ENCODE measurements at regions not wholly inside any gene's neighbourhood (a gene's known extent, or its start where the extent isn't known, plus 50 kb on each side); places are given as distances from the start of the nearest gene placed in this dataset.

DNA sequence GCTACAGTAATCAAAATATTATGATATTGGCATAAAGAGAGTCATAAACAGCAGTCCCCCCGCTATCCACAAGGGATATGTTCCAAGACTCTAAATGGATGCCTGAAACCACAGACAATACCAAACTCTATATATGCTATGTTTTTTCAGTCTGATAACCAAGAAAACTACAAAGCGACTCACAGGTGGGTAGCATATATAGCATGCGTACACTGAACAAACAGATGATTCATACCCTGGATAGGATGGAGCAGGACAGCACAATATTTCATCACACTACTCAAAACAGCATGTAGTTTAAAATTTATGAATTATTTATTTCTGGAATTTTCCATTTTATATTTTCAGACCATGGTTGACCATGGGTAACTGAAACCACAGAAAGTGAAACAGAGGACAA, 87.0 kb upstream of the PPP2R3A start:
- Histone ChIP-seq H3K27ac (ENCODE audit: low read depth in 1 of 2, low read length in 2 of 2) (no peak overlapping the region), H3K4me1 (ENCODE audit: control insufficient read depth in 1 of 2, insufficient read depth in 2 of 2, low read length in 2 of 2) (no peaks in the 10 kb centered on the region), H4K20me1 (ENCODE audit: insufficient read depth, low read length) (no peaks in the 10 kb centered on the region), H3K79me2 (ENCODE audit: insufficient read depth, low read length) (no peaks in the 10 kb centered on the region), H3K4me3 (replicated peaks in 1 of 3; ENCODE audit: low read depth in 2 of 3, low read length in 3 of 3) (no peak overlapping the region), H3K27me3 (ENCODE audit: control insufficient read depth in 2 of 2, insufficient read depth in 2 of 2, low read length in 2 of 2) (no peaks in the 10 kb centered on the region), H2AFZ (ENCODE audit: insufficient read depth, low read depth, low read length, poor library complexity, severe bottlenecking) (no peak overlapping the region), H3K4me2 (replicated peaks; ENCODE audit: extremely low read depth, low read length, poor library complexity, severe bottlenecking) (no peak overlapping the region), H3K9me3 (replicated peaks in 1 of 2; ENCODE audit: control insufficient read depth in 1 of 2, insufficient read depth in 1 of 2, low read length in 2 of 2) (peaks cover 3 to 5% of the 10 kb centered on the region in 2 donors), H3K9ac (ENCODE audit: insufficient read depth, low read length, poor library complexity, severe bottlenecking) (no peak overlapping the region), H3K36me3 (replicated peaks in 1 of 2; ENCODE audit: control insufficient read depth in 1 of 2, insufficient read depth in 2 of 2, low read length in 2 of 2) (no peaks in the 10 kb centered on the region)
- WGBS (ENCODE audit: insufficient coverage): no CpG with 5 or more reads among the region's 3 CpGs
- peaks cover 3 to 15% (median 5%) of the 10 kb centered on the region in 7 donors for H3K9me3 Mint-ChIP-seq
- no peak overlapping the region for H3K4me3 Mint-ChIP-seq
- H3K27ac Mint-ChIP-seq: no peak overlapping the region
- H3K36me3 Mint-ChIP-seq: no peaks in the 10 kb centered on the region
- no peaks in the 10 kb centered on the region for H3K4me1 Mint-ChIP-seq
- DNase-seq: no peak
- intact Hi-C loops (cut with micrococcal nuclease): no loop called here
- TF ChIP-seq CTCF (IDR thresholded peaks at IDR 0.05): no peak
- peaks cover 0 to 4% (median 1%) of the 10 kb centered on the region in 3 donors for H3K27me3 Mint-ChIP-seq (ENCODE audit: low read depth in 3 of 3)

DNA sequence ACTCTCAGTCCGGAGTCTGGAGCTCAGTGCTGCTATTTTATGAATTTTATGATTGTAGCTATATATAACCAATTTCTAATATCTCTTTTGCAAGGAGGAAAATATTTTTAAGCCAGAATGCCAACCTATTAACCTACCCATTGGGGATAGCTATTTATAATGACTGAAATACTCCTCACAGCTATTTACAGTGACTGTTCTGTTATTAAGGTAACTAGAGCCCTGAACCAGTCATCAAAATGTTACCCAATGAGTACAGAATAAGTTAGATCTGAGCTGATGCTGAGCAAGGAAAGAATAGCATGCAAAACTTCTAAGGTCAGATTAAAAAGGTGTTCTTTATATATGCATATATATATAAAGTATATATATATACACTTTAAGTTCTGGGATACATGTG, 79.6 kb upstream of the PPP2R3A start:
- no peak overlapping the region for H3K27ac ChIP-seq (ENCODE audit: low read depth in 1 of 2, low read length in 2 of 2)
- H3K4me2 ChIP-seq (replicated peaks; ENCODE audit: extremely low read depth, low read length, poor library complexity, severe bottlenecking): no peak overlapping the region
- no peak overlapping the region for H3K9ac ChIP-seq (ENCODE audit: insufficient read depth, low read length, poor library complexity, severe bottlenecking)
- Mint-ChIP-seq H3K4me3 (no peak overlapping the region), H3K27me3 (ENCODE audit: low read depth in 3 of 3) (peaks cover 0 to 2% (median 1%) of the 10 kb centered on the region in 3 donors), H3K9me3 (peaks cover 0 to 6% (median 2%) of the 10 kb centered on the region in 7 donors), H3K4me1 (no peaks in the 10 kb centered on the region), H3K27ac (no peak overlapping the region), H3K36me3 (no peaks in the 10 kb centered on the region)
- no CpG with 5 or more reads among the region's 1 CpG for WGBS (ENCODE audit: insufficient coverage)
- H2AFZ ChIP-seq (ENCODE audit: insufficient read depth, low read depth, low read length, poor library complexity, severe bottlenecking): no peak overlapping the region
- no peak overlapping the region for H3K4me3 ChIP-seq (replicated peaks in 1 of 3; ENCODE audit: low read depth in 2 of 3, low read length in 3 of 3)
- TF ChIP-seq CTCF (IDR thresholded peaks at IDR 0.05): no peak
- H3K79me2 ChIP-seq (ENCODE audit: insufficient read depth, low read length): no peaks in the 10 kb centered on the region
- no peaks in the 10 kb centered on the region for H3K4me1 ChIP-seq (ENCODE audit: control insufficient read depth in 1 of 2, insufficient read depth in 2 of 2, low read length in 2 of 2)
- intact Hi-C loops (cut with micrococcal nuclease): no loop called here
- no peak for DNase-seq
- no peaks in the 10 kb centered on the region for H4K20me1 ChIP-seq (ENCODE audit: insufficient read depth, low read length)
- no peaks in the 10 kb centered on the region for H3K36me3 ChIP-seq (replicated peaks in 1 of 2; ENCODE audit: control insufficient read depth in 1 of 2, insufficient read depth in 2 of 2, low read length in 2 of 2)
- no peaks in the 10 kb centered on the region for H3K9me3 ChIP-seq (replicated peaks in 1 of 2; ENCODE audit: control insufficient read depth in 1 of 2, insufficient read depth in 1 of 2, low read length in 2 of 2)
- no peaks in the 10 kb centered on the region for H3K27me3 ChIP-seq (ENCODE audit: control insufficient read depth in 2 of 2, insufficient read depth in 2 of 2, low read length in 2 of 2)
